H9 (cell line): ENCODE measurements at regions not wholly inside any gene's neighbourhood (a gene's known extent, or its start where the extent isn't known, plus 50 kb on each side); places are given as distances from the start of the nearest gene placed in this dataset.

Source experiments
- DNase-seq: peaks from one replicate; pipeline ENCODE4 v3.0.0-alpha.2; 2017
- H2AFZ ChIP-seq: one replicate; pipeline ENCODE4 v1.6.1; 2013; ENCODE audit warnings: mild to moderate bottlenecking, low read length, control low read depth, moderate library complexity
- H2AK5ac ChIP-seq: 2 replicates; pipeline ENCODE4 v1.6.1; 2013; ENCODE audit warnings: low read length, control low read depth, mixed read lengths; ENCODE audit not compliant: insufficient read length
- H2BK120ac ChIP-seq: one replicate; pipeline ENCODE4 v1.6.1; 2013; ENCODE audit warnings: low read depth, mild to moderate bottlenecking, low read length, control low read depth, inconsistent platforms; ENCODE audit not compliant: poor library complexity, severe bottlenecking
- H2BK12ac ChIP-seq: 2 replicates; pipeline ENCODE4 v1.6.1; 2013; ENCODE audit warnings: low read length, control low read depth, mixed read lengths, low read depth; ENCODE audit not compliant: insufficient read length
- H2BK15ac ChIP-seq: 2 replicates; pipeline ENCODE4 v1.6.1; 2013; ENCODE audit warnings: low read depth, low read length, control low read depth
- H2BK20ac ChIP-seq: one replicate; pipeline ENCODE4 v1.6.1; 2013; ENCODE audit warnings: low read depth, mild to moderate bottlenecking, low read length, control low read depth, inconsistent platforms; ENCODE audit not compliant: poor library complexity, severe bottlenecking
- H2BK5ac ChIP-seq: 2 replicates; pipeline ENCODE4 v1.6.1; 2013; ENCODE audit warnings: low read length, control low read depth, mixed read lengths; ENCODE audit not compliant: insufficient read length
- H3K14ac ChIP-seq: 2 replicates; pipeline ENCODE4 v1.6.1; 2013; ENCODE audit warnings: low read length, control low read depth; ENCODE audit not compliant: insufficient read depth
- H3K18ac ChIP-seq: 2 replicates; pipeline ENCODE4 v1.6.1; 2013; ENCODE audit warnings: low read depth, mild to moderate bottlenecking, mixed read lengths, low read length, control low read depth; ENCODE audit not compliant: insufficient read length
- H3K23ac ChIP-seq: 2 replicates; pipeline ENCODE4 v1.6.1; 2013; ENCODE audit warnings: low read length, control low read depth, mixed read lengths, low read depth; ENCODE audit not compliant: insufficient read length
- H3K23me2 ChIP-seq: 2 replicates; pipeline ENCODE4 v1.6.1; 2013; ENCODE audit warnings: low read depth, mild to moderate bottlenecking, mixed read lengths, low read length, control low read depth; ENCODE audit not compliant: insufficient read length, poor library complexity, severe bottlenecking
- H3K27ac ChIP-seq: 2 replicates; pipeline ENCODE4 v1.5.1; 2013; ENCODE audit warnings: low read length, control low read depth, mixed read lengths, low read depth; ENCODE audit not compliant: insufficient read length
- H3K27me3 ChIP-seq: 2 replicates; pipeline ENCODE4 v1.6.1; 2013; ENCODE audit warnings: low read length, control low read depth, inconsistent platforms; ENCODE audit not compliant: insufficient read depth
- H3K4ac ChIP-seq: 2 replicates; pipeline ENCODE4 v1.6.1; 2013; ENCODE audit warnings: low read depth, mild to moderate bottlenecking, control low read depth, inconsistent platforms, low read length, moderate library complexity
- H3K4me1 ChIP-seq: 2 replicates; pipeline ENCODE4 v1.6.1; 2013; ENCODE audit warnings: low read length, control low read depth, inconsistent platforms; ENCODE audit not compliant: insufficient read depth
- H3K4me2 ChIP-seq: 2 replicates; pipeline ENCODE4 v1.6.1; 2013; ENCODE audit warnings: low read length, control low read depth, mixed read lengths; ENCODE audit not compliant: insufficient read length, insufficient read depth
- H3K56ac ChIP-seq: 2 replicates; pipeline ENCODE4 v1.6.1; 2013; ENCODE audit warnings: low read depth, mild to moderate bottlenecking, mixed read lengths, low read length, control low read depth; ENCODE audit not compliant: insufficient read length
- H3K79me1 ChIP-seq: 2 replicates; pipeline ENCODE4 v1.6.1; 2013; ENCODE audit warnings: low read depth, mild to moderate bottlenecking, moderate library complexity, low read length, control low read depth, inconsistent platforms; ENCODE audit not compliant: insufficient read depth, poor library complexity, severe bottlenecking
- H3K79me2 ChIP-seq: 2 replicates; pipeline ENCODE4 v1.6.1; 2013; ENCODE audit warnings: low read length, control low read depth, inconsistent platforms; ENCODE audit not compliant: insufficient read depth
- H3K9ac ChIP-seq: 2 replicates; pipeline ENCODE4 v1.6.1; 2013; ENCODE audit warnings: low read length, control low read depth, mixed read lengths; ENCODE audit not compliant: insufficient read length; ENCODE audit errors: extremely low read depth
- H3K9me3 ChIP-seq: one replicate; pipeline ENCODE4 v1.6.1; 2013; ENCODE audit warnings: low read depth, low read length, inconsistent platforms; ENCODE audit not compliant: control insufficient read depth
- H3T11ph ChIP-seq: one replicate; pipeline ENCODE4 v1.6.1; 2013; ENCODE audit warnings: mild to moderate bottlenecking, low read length, control low read depth, inconsistent platforms
- H4K20me1 ChIP-seq: one replicate; pipeline ENCODE4 v1.6.1; 2013; ENCODE audit not compliant: control insufficient read depth, insufficient read length, insufficient read depth
- H4K5ac ChIP-seq: 2 replicates; pipeline ENCODE4 v1.6.1; 2013; ENCODE audit warnings: low read depth, mild to moderate bottlenecking, mixed read lengths, low read length, control low read depth; ENCODE audit not compliant: insufficient read length
- H4K8ac ChIP-seq: replicated peaks from 2 replicates; pipeline ENCODE4 v1.6.1; 2013; ENCODE audit warnings: low read length, control low read depth, mixed read lengths, low read depth; ENCODE audit not compliant: insufficient read length
- H4K91ac ChIP-seq: 2 replicates; pipeline ENCODE4 v1.6.1; 2013; ENCODE audit warnings: low read depth, mild to moderate bottlenecking, moderate library complexity, mixed read lengths, low read length, control low read depth; ENCODE audit not compliant: insufficient read length
- H3K27ac Mint-ChIP-seq, 3 experiments: 2 replicates in 2 of 3; 3 replicates in 1 of 3; pipeline ENCODE4 v1.8.0; 2020 to 2021; ENCODE audit warnings: mixed read lengths in 3 of 3, mild to moderate bottlenecking in 1 of 3, moderate library complexity in 1 of 3
- H3K27me3 Mint-ChIP-seq: 2 replicates; pipeline ENCODE4 v1.8.0; 2021; ENCODE audit warnings: low read depth, mild to moderate bottlenecking, moderate library complexity, mixed read lengths
- H3K36me3 Mint-ChIP-seq, 3 experiments: 2 replicates in 2 of 3; 3 replicates in 1 of 3; pipeline ENCODE4 v1.8.0; 2020 to 2021; ENCODE audit warnings: low read depth in 3 of 3, mixed read lengths in 3 of 3; ENCODE audit not compliant: insufficient read depth in 1 of 3
- H3K4me1 Mint-ChIP-seq, 2 experiments: 2 replicates each; pipeline ENCODE4 v1.8.0; 2020; ENCODE audit warnings: mixed read lengths in 2 of 2
- H3K4me3 Mint-ChIP-seq, 2 experiments: 2 replicates in 1 of 2; 3 replicates in 1 of 2; pipeline ENCODE4 v1.8.0; 2020 to 2021; ENCODE audit warnings: mild to moderate bottlenecking in 2 of 2, mixed read lengths in 2 of 2, moderate library complexity in 1 of 2
- H3K9me3 Mint-ChIP-seq, 2 experiments: 2 replicates in 1 of 2; 3 replicates in 1 of 2; pipeline ENCODE4 v1.8.0; 2020; ENCODE audit warnings: mild to moderate bottlenecking in 2 of 2, mixed read lengths in 2 of 2, moderate library complexity in 1 of 2
- CTCF ChIP-seq: fragments of 200-600 bp; sonication (generic); conservative IDR thresholded peaks from 3 replicates; pipeline ENCODE4 v1.8.0; 2021; ENCODE audit warnings: antibody characterized with exemption, mild to moderate bottlenecking
- WGBS: extraction: QIAGEN DNeasy Blood & Tissue Kit; methylation state at CpG from one replicate; pipeline ENCODE4 v1.1.7; 2013; ENCODE audit warnings: missing lambda C conversion rate, low lambda C conversion rate, mixed read lengths; ENCODE audit not compliant: insufficient read length; ENCODE audit errors: extremely low coverage; 5-methylcytosine and 5-hydroxymethylcytosine counted together

GRCh38 chrX:115360220-115360781 is 70.8 kb downstream of the LUZP4 start:
- WGBS, result no CpG with 5 or more reads among the region's 2 CpGs

More at GRCh38 chrX:115360220-115360781, 70.8 kb downstream of the LUZP4 start:
- Histone ChIP-seq H3K79me1 (no peaks in the 10 kb centered on the region), H2BK20ac (no peak overlapping the region), H4K8ac (no peak overlapping the region), H4K91ac (no peak overlapping the region), H4K5ac (no peak overlapping the region), H3K4me2 (no peak overlapping the region), H3K9ac (no peak overlapping the region), H3K18ac (no peak overlapping the region), H3K14ac (no peak overlapping the region), H3K23me2 (no peaks in the 10 kb centered on the region), H3K4ac (no peak overlapping the region), H3K79me2 (no peaks in the 10 kb centered on the region), H2BK5ac (no peak overlapping the region), H2BK12ac (no peak overlapping the region), H2AK5ac (no peak overlapping the region), H3T11ph (no peak overlapping the region), H2BK120ac (no peak overlapping the region), H4K20me1 (no peaks in the 10 kb centered on the region), H3K9me3 (no peaks in the 10 kb centered on the region), H3K27me3 (no peaks in the 10 kb centered on the region; the same call in 1 of the 2 replicates), H3K56ac (no peak overlapping the region), H2BK15ac (no peak overlapping the region), H2AFZ (no peak overlapping the region), H3K4me1 (no peaks in the 10 kb centered on the region), H3K23ac (no peak overlapping the region), H3K27ac (no peak overlapping the region)
- no peak overlapping the region for H3K27ac Mint-ChIP-seq
- peaks cover 5 to 17% of the 10 kb centered on the region in 2 experiments for H3K4me1 Mint-ChIP-seq
- H3K27me3 Mint-ChIP-seq, result peaks cover 28% of the 10 kb centered on the region
- DNase-seq, result no peak
- peaks cover 0 to 5% (median 0%) of the 10 kb centered on the region in 3 experiments; a peak in 2 of 7 replicates for H3K36me3 Mint-ChIP-seq
- peaks cover 3 to 4% of the 10 kb centered on the region in 2 experiments; a peak in 1 of 5 replicates for H3K9me3 Mint-ChIP-seq
- no peak for TF ChIP-seq CTCF
- no peak overlapping the region for H3K4me3 Mint-ChIP-seq
